Epithelial cell of esophagus (primary cell): ENCODE measurements at regions not wholly inside any gene's neighbourhood (a gene's known extent, or its start where the extent isn't known, plus 50 kb on each side); places are given as distances from the start of the nearest gene placed in this dataset.

Experiments used
- DNase-seq: peaks from one replicate; pipeline ENCODE4 v3.0.0; 2010; ENCODE audit warnings: low read depth
- H3K4me3 ChIP-seq: 2 replicates; pipeline ENCODE4 v1.5.1; 2011; ENCODE audit warnings: mild to moderate bottlenecking, low read length, control low read depth
- TF ChIP-seq, protein P1 (sequence below): IDR thresholded peaks from 2 replicates; pipeline ENCODE4 v1.5.1; 2011; ENCODE audit warnings: low read depth, mild to moderate bottlenecking, low read length, control low read depth, inconsistent platforms; ENCODE audit not compliant: insufficient read depth; ENCODE audit errors: missing control alignments

DNA sequence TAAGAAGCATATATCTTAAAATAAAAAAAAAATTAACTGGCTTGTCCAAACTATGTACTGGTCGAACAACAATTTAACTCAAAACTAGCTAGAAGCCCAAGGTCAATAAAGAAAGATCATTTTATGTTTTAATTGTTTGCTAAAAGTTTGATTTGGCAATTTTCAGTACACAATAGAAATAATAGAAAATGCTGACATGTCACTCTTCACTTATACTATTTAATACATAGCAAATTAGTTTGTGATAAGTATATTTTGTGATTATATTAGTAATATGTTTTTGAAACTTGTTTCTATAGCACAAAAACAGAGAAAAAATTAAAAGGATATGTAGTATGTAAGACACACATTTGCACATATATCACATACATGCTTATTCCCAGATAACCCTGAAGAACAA, 1938.6 kb upstream of the PIK3C3 start:
- H3K4me3 ChIP-seq, result no peak overlapping the region
- DNase-seq, result no peak
- TF ChIP-seq, protein P1, sequence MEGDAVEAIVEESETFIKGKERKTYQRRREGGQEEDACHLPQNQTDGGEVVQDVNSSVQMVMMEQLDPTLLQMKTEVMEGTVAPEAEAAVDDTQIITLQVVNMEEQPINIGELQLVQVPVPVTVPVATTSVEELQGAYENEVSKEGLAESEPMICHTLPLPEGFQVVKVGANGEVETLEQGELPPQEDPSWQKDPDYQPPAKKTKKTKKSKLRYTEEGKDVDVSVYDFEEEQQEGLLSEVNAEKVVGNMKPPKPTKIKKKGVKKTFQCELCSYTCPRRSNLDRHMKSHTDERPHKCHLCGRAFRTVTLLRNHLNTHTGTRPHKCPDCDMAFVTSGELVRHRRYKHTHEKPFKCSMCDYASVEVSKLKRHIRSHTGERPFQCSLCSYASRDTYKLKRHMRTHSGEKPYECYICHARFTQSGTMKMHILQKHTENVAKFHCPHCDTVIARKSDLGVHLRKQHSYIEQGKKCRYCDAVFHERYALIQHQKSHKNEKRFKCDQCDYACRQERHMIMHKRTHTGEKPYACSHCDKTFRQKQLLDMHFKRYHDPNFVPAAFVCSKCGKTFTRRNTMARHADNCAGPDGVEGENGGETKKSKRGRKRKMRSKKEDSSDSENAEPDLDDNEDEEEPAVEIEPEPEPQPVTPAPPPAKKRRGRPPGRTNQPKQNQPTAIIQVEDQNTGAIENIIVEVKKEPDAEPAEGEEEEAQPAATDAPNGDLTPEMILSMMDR, result no peak

GRCh38 chr18:40013001-40013609, 1941.9 kb upstream of the PIK3C3 start:
- DNase-seq, result no peak
- TF ChIP-seq, protein P1, result no peak

DNA sequence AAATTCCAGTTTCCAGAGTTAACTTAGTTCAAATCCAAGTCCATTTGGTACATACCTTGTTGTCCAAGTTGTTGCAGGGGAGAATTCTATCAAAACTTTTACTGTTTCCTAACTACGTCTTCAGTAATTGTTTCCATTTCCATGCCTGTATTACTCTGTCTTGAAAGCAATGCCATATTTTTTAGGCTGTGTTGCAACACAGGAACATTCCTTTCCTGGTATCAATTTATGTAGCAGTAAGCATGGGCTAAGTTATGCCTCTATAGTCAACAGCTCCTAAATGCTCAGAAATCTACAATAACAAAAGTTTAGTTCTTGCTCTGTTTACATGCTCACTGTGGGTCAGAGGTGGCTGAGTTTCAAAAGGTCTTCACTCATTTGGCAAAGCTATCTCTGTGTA, 1943.8 kb upstream of the PIK3C3 start:
- no peak for DNase-seq
- no peak overlapping the region for H3K4me3 ChIP-seq
- TF ChIP-seq, protein P1, result no peak

More at GRCh38 chr18:40013001-40013609, 1941.9 kb upstream of the PIK3C3 start:
- no peak overlapping the region for H3K4me3 ChIP-seq

GRCh38 chr18:40006634-40007033, 1948.4 kb upstream of the PIK3C3 start:
- no peak overlapping the region for H3K4me3 ChIP-seq
- no peak for DNase-seq
- TF ChIP-seq, protein P1, result no peak

DNA sequence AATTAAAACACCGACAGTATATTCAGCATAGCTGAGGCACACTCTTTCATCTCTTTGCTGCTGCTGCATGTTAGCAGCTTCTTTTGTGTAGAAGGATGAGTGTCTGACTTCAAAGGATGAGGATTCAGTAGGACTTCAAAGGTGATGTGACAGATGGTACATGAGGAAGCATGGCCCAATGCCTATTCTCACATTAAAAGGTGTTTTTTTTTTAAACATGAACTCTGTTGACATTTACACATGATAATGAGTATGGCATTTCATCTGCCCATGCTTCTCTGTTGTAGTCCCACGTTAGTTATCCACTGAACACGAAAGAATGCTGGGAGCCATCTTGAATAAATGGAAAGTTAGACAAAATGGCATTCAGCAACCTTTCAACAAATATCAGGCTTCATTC, 1950.8 kb upstream of the PIK3C3 start:
- TF ChIP-seq, protein P1, result no peak
- no peak for DNase-seq
- no peak overlapping the region for H3K4me3 ChIP-seq

GRCh38 chr18:39998317-39998716, 1956.7 kb upstream of the PIK3C3 start:
- TF ChIP-seq, protein P1, result no peak
- H3K4me3 ChIP-seq, result no peak overlapping the region
- no peak for DNase-seq

DNA sequence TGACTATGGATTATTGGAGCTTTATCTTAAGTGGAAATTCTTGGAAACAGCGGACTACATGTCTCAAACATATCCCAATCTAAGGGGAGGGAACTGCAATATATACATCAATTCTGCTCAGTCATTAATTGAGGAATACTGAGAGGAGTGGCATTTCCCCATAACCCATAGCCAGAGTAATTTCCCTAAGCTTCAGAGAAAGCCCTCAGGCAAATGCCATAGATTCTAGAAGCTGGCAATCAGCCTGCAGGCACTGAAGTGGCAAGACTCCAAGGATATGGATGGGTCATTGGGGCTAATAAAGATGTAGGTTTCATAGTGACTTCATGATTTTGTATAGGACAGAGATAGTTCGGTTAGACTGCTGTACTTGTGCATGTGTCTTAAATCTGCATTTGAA, 1960.5 kb upstream of the PIK3C3 start:
- H3K4me3 ChIP-seq, result no peak overlapping the region
- peak; percentile 29 for DNase-seq
- TF ChIP-seq, protein P1, result no peak
